Uterus (tissue), 3 donors: ENCODE measurements at regions not wholly inside any gene's neighbourhood (a gene's known extent, or its start where the extent isn't known, plus 50 kb on each side); places are given as distances from the start of the nearest gene placed in this dataset.

Experiments
- DNase-seq, 2 donors: peaks; one replicate each; pipeline ENCODE4 v3.0.0-alpha.2; 2019 to 2020
- H3K27ac ChIP-seq, 2 donors: fragments of 200-600 bp; sonication (generic); 1 replicate in 1 of 2; 2 replicates in 1 of 2; pipeline ENCODE4 v1.5.1; 2016 to 2018
- H3K27me3 ChIP-seq, 2 donors: fragments of 200-600 bp; sonication (generic); one replicate each; pipeline ENCODE4 v1.5.1; 2018 to 2019; ENCODE audit warnings: control low read depth in 1 of 2
- H3K36me3 ChIP-seq, 2 donors: fragments of 200-600 bp; sonication (generic); one replicate each; pipeline ENCODE4 v1.5.1; 2019; ENCODE audit warnings: control low read depth in 1 of 2
- H3K4me1 ChIP-seq, 2 donors: fragments of 200-600 bp; sonication (generic); one replicate each; pipeline ENCODE4 v1.5.1; 2018 to 2019; ENCODE audit warnings: control low read depth in 1 of 2
- H3K4me3 ChIP-seq, 2 donors: fragments of 200-600 bp; sonication (generic); 1 replicate in 1 of 2; 2 replicates in 1 of 2; pipeline ENCODE4 v1.5.1; 2018 to 2019; ENCODE audit warnings: mild to moderate bottlenecking in 1 of 2
- H3K9me3 ChIP-seq, 2 donors: fragments of 200-600 bp; sonication (generic); one replicate each; pipeline ENCODE4 v1.5.1; 2019; ENCODE audit warnings: control low read depth in 1 of 2
- POLR2A ChIP-seq, 2 donors: fragments of 450-650 bp; IDR thresholded peaks; one replicate each; pipeline ENCODE4 v1.6.1; 2016; ENCODE audit warnings: antibody characterized with exemption in 2 of 2, mild to moderate bottlenecking in 1 of 2, moderate library complexity in 1 of 2
- intact Hi-C: fragments of 100-400 bp; cut with DNase I; formaldehyde crosslinking; loops from one replicate; pipeline ENCODE4 v1.15.1; 2023; ENCODE audit warnings: low total_unique reads
- TF ChIP-seq, protein P1 (sequence below), 4 experiments: fragments of 200-600 bp in 2 of 4; fragments of 450-650 bp in 2 of 4; sonication (generic) in 2 of 4; IDR thresholded peaks; one replicate each; pipeline ENCODE4 v1.5.1; 2016 to 2019; ENCODE audit warnings: antibody characterized with exemption in 4 of 4, mild to moderate bottlenecking in 2 of 4, moderate library complexity in 1 of 4
- donor health status: DM: yes; HTN: yes; CAD: no.

- TF ChIP-seq POLR2A (IDR thresholded peaks at IDR 0.05) = no peak
- TF ChIP-seq, protein P1, sequence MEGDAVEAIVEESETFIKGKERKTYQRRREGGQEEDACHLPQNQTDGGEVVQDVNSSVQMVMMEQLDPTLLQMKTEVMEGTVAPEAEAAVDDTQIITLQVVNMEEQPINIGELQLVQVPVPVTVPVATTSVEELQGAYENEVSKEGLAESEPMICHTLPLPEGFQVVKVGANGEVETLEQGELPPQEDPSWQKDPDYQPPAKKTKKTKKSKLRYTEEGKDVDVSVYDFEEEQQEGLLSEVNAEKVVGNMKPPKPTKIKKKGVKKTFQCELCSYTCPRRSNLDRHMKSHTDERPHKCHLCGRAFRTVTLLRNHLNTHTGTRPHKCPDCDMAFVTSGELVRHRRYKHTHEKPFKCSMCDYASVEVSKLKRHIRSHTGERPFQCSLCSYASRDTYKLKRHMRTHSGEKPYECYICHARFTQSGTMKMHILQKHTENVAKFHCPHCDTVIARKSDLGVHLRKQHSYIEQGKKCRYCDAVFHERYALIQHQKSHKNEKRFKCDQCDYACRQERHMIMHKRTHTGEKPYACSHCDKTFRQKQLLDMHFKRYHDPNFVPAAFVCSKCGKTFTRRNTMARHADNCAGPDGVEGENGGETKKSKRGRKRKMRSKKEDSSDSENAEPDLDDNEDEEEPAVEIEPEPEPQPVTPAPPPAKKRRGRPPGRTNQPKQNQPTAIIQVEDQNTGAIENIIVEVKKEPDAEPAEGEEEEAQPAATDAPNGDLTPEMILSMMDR (IDR thresholded peaks at IDR 0.05) = no peak
- intact Hi-C loops = no loop called here
- H3K4me3 ChIP-seq = no peak overlapping the region
- no peak for DNase-seq
- H3K4me1 ChIP-seq = no peaks in the 10 kb centered on the region
- no peaks in the 10 kb centered on the region for H3K36me3 ChIP-seq
- H3K27ac ChIP-seq = no peak overlapping the region
- H3K9me3 ChIP-seq = no peaks in the 10 kb centered on the region
- H3K27me3 ChIP-seq = no peaks in the 10 kb centered on the region
These were observed 57.6 kb downstream of the JRKL start for GRCh38 chr11:96447208-96448110.

- Histone ChIP-seq H3K4me3 (no peak overlapping the region), H3K27ac (no peak overlapping the region), H3K27me3 (no peaks in the 10 kb centered on the region), H3K4me1 (no peaks in the 10 kb centered on the region), H3K9me3 (no peaks in the 10 kb centered on the region), H3K36me3 (no peaks in the 10 kb centered on the region)
- DNase-seq = no peak
- intact Hi-C loops = no loop called here
- TF ChIP-seq, protein P1 (IDR thresholded peaks at IDR 0.05) = no peak
- TF ChIP-seq POLR2A (IDR thresholded peaks at IDR 0.05) = no peak
These were observed 58.4 kb downstream of the JRKL start for GRCh38 chr11:96448225-96448624.

DNA sequence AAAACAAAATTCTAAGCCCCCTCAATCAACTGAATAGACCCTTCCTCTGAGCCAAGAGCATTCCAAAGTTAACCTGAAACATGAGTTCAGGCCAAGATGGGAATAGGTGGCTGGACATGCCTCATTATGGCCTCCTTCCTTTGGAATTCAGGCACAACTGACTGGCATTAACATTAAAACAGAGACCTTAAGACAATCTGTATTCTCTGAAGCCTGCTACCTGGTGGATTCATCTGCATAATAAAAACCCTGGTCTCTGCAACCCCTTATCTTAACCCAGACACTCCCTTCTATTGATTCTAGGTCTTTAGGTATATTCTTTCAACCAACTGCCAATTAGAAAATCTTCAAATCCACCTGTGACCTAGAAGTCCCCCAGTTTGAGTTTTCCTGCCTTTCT is 66.3 kb downstream of the JRKL start:
- intact Hi-C loops = no loop called here
- Histone ChIP-seq H3K4me3 (no peak overlapping the region), H3K9me3 (no peaks in the 10 kb centered on the region), H3K27me3 (no peaks in the 10 kb centered on the region), H3K27ac (no peak overlapping the region), H3K4me1 (no peaks in the 10 kb centered on the region), H3K36me3 (no peaks in the 10 kb centered on the region)
- TF ChIP-seq, protein P1 (IDR thresholded peaks at IDR 0.05) = no peak
- TF ChIP-seq POLR2A (IDR thresholded peaks at IDR 0.05) = no peak
- DNase-seq = no peak

DNA sequence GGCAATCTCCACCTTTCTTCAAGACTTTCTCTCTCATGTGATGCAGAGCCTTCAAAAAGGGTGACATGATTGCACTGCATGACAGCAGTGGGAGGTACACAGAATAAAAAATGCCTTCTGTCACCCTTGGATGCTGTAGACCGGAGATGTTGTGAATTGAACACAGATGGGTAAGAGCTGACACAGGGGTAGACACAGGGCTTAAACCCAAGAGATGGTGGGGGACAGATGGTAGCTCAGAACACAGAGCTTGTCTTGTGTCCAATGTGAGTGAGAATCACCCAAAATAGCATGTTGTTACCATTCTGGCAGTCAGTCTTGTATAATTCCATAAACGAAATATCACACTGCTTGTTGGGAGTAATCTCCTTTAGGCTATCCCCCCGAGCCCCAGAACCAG is 69.9 kb downstream of the JRKL start:
- Histone ChIP-seq H3K4me1 (no peaks in the 10 kb centered on the region), H3K27ac (no peak overlapping the region), H3K27me3 (peaks cover 0 to 3% of the 10 kb centered on the region in 2 donors), H3K36me3 (no peaks in the 10 kb centered on the region), H3K4me3 (no peak overlapping the region), H3K9me3 (no peaks in the 10 kb centered on the region)
- no peak for DNase-seq
- TF ChIP-seq POLR2A (IDR thresholded peaks at IDR 0.05) = no peak
- TF ChIP-seq, protein P1 (IDR thresholded peaks at IDR 0.05) = no peak
- intact Hi-C loops = no loop called here

DNA sequence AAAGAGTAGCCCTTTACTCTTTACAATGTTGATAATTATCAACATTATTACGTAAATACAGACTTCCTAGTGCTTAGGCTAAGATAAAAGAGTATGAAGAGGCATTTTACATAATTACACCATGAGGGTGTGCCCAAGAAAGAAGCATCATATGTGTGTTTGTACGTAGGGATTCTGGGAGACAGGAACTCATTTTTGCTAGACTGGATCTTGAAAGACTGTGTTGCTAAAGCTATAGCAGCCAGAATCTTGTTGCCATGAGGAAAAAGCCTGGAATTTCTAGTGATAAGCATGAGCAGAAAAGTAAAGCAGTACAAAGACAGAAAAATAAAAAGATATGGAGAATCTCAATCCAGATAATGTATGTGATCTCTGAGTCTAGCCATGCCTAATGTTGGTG is 72.1 kb downstream of the JRKL start:
- no peaks in the 10 kb centered on the region for H3K9me3 ChIP-seq
- intact Hi-C loops = no loop called here
- no peaks in the 10 kb centered on the region for H3K4me1 ChIP-seq
- DNase-seq = no peak
- TF ChIP-seq POLR2A (IDR thresholded peaks at IDR 0.05) = no peak
- TF ChIP-seq, protein P1 (IDR thresholded peaks at IDR 0.05) = no peak
- H3K27me3 ChIP-seq = peaks cover 0 to 3% of the 10 kb centered on the region in 2 donors
- H3K36me3 ChIP-seq = no peaks in the 10 kb centered on the region
- H3K27ac ChIP-seq = no peak overlapping the region
- H3K4me3 ChIP-seq = no peak overlapping the region
